DLD1 (cell line): ENCODE measurements at regions not wholly inside any gene's neighbourhood (a gene's known extent, or its start where the extent isn't known, plus 50 kb on each side); places are given as distances from the start of the nearest gene placed in this dataset.

ENCODE experiments used
- in situ Hi-C: cut with HindIII; loops from 2 replicates; pipeline ENCODE4 v1.10.0; 2017; ENCODE audit warnings: low sequenced_read_pairs

DNA sequence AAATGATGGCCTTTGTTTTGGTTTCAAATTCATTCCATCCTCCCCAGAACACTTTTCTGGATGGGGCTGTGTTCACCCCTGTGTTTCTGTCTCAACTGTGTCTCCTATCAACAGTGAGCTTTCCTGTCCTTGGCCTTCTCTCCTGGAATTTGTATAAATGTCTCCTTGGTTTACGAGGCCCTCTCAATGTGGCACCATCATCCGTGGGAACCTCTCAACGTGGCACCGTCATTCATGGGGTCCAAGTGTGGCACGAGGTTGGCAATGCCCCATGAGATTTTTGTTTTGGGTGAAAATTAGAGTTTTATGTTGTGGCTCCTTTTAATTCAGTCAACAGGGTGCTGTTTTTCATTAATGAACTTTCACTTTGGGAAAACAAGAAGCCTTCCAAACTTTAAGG is 280.7 kb upstream of the SALL3 start:
- in situ Hi-C loops: no loop called here

DNA sequence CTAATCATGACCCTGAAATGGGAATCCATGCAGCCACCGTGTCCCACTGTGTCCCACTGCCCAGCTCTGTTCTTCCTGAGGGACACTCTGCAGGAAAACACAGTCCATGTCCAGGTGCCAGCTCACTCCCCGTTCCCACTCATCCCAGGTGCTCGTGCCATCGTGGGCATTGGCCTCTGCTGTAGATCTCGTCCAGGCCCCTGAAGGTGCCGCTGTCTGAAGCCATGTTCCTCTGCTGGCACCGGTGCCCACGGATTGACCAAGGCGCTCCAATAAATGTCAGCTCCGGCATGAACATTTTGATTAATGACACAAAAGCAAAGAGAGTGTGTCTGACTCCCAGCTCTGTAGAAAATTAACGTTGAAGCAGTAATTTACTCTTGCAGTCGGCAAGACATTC is 280.1 kb upstream of the SALL3 start:
- in situ Hi-C loops: no loop called here

DNA sequence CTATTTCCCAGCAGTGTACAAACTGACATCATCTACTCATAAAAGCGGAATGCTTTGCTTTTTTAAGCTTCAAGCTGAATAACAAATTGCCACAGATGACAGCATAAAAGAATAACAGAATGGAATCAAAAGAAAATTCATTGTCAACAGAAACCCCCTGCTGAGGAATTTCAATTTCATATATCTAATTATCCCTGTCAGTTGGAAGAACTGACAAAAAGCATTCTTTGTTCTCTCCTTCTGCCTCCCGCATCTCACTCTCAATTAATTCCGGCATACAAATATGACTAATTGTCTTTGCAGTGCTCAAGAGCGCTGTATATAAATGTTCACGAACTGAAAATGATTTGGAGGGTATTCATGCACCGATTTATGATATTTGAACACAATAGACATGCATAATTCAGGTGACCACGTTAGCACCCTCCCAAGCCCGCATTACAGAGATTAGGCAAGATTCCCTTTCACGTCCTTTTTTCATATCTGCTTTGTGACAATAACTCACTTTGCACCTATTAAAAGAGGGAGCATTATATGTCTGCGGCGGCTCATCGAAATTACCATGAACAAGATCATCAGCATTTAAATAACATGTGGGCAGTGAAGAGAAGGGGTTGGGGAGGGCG is 277.7 kb upstream of the SALL3 start:
- in situ Hi-C loops: no loop called here

DNA sequence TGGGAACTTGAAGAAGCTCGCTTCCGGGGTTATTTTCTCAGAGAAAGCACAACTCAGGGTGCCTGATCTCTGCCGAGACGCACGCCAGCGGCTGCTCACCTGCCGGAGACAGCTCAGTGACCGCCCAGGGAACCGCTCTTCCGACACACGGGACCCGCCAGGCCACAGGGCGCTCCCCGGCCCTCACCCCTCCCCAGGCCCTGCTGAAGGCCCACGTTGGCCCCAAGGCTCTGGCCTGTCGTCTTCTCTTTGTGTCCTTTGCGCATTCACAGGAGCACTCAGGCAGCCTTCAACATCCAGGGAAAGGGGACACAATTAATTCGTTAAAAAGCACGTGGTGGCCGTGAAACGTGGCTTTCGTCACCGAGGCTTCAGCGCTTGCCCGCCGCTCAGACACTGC is 276.3 kb upstream of the SALL3 start:
- in situ Hi-C loops: no loop called here

DNA sequence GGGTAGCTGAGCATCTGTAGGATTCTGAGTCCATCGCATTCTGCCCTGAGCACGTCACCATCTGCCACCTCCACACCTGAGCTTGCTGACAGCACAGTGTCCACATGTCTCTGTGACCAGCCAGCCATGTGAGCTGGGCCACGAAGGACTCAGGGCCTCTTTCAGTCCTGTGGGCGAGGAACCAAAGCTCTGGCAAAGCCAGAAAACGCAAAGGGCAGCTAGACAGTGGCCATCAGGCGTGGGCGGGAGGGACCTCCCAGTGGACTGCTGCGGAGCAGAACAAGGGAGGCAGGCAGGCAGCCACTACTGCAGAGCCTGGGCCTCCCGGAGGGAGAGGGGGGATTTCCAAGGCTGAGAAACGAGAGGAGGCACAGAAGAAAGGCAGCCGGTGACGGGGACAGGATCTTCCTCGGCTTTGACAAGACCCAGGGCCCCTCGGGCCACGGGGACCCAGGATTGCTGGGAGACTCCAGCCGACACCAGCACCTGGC is 274.6 kb upstream of the SALL3 start:
- in situ Hi-C loops: no loop called here

DNA sequence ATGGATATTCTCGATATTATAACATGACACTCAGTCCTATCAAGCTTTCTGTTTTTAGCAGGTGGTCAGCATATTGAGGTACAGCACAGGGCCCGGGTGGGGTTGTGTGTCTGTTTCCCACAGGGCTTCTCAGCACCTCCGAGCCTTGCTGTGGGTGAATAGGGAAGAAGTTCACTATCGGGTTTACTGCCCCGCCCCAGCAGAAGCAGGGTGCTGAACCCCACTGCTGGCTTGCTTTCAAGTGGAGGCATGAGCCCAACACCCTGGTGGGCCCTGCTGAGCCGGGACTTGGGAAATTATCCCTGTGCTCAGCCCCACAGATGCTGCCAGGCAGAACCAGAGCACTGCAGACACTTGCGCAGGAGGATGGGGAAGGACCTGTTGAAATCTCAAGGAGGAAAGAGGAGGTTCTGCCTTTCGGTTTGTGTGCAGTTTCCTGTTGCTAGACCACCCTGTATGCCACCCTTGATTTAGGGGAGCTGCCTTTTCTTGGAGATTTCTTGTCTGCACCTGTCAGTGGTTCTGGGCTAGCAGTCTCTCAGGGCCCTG is 270.3 kb upstream of the SALL3 start:
- in situ Hi-C loops: no loop called here

DNA sequence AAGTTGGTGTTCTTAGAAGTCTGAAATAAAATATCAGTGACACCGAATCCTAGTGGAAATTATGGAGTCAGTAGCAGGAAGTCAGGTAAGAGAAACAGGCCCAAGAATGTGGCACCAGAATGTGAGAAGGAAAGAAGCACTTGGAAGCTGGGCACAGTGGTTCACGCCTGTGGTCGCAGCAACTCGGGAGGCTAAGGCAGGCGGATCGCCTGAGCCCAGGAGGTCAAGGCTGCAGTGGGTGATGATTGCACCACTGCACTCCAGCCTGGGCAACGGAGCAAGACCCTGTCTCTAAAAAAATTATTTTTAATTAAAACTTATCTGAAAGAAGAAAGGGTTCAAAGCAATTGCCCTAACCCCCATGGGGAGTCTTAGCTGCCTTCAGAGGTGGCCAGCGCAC is 268.3 kb upstream of the SALL3 start:
- in situ Hi-C loops: no loop called here

DNA sequence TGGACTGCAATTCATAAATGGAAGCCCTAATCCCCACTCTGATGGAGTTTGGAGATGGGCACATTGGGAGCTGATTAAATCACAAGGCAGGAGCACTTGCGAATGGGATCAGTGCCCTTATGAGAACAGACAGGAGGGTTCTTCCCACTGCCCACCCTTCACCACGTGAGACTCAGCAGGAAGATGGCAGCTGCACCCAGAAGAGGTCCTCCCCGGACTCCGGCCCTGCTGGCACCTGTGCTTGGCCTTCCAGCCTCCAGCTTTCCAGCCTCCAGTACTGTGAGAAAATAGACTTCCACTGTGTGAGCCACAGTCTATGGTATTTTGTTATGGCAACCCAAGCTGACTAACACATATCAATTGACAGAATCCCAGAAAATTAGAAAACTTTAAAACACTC is 267.6 kb upstream of the SALL3 start:
- in situ Hi-C loops: no loop called here

DNA sequence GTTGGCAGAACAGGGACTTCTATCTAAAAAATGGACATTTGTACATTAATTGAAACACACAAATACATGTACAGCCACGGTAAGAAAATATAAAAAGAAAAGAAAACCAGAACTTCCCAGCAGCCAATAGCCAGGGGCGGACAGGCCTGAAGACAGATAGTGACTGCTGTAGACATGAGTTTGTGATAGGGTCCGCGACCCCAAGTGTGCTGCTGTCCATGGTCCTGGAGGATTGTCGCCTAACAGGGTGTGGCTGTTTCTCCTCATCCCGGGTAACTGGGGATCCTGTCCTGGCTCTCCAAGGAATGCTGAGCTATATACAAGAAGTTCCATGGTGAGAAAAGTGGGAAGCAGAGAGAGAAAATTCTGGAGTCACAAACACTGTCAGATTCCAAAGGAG is 266.5 kb upstream of the SALL3 start:
- in situ Hi-C loops: no loop called here

DNA sequence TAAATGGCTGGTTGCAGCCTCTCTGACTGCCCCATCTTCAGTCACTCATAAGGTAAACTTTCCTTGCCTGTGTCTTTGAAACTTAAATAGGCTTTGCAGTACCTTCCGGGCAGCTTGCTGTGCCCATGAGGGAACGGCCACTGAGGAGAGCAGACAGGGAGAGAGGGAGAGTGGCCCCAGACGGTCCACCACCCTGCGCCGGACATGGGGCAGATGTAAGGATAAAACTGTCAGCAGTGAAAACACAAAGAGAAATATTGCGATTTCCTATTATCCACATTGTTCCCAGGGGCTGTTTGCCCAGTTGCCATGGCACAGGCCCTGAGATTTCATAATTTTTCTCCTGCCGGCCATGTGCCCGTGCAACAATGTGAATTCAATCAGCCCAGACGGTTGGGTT is 265.9 kb upstream of the SALL3 start:
- in situ Hi-C loops: no loop called here

DNA sequence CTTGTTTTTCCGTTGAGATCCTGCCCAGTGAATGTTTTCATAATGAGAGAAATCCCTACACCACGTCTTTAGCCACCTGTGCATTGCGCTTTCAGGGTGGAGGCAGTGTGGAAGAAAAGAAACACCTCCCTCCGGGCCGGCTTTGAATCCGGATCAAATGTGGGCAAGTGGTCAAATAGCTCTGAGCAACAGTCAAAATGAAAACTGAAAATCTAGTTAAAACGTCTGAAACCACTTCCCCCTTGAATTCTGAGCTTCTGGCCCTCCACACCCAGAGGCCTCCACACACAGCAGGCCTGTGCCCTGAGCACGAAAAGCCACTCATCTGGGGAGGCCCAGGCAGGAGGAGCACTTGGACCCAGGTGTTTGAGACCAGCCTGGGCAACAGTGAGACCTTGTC is 263.6 kb upstream of the SALL3 start:
- in situ Hi-C loops: no loop called here

DNA sequence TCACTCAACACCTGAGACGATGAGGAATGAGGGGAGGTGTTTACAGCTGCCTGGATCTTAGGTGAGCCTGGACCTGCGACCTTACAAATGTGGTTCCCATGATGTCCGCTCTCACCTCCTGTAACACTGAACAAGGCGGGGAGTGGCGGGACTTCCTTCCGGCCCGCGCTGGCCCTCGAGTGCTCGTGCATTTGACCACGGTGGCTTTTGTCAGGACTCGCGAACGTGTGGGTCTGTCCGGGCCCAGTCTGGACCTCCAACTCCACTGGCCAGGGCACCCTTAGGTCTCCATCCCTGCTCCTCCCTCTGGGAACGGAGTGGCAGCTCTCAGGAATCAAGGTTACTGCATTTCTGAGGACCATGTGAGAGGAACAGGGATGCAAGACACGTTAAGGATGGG is 263.0 kb upstream of the SALL3 start:
- in situ Hi-C loops: no loop called here

DNA sequence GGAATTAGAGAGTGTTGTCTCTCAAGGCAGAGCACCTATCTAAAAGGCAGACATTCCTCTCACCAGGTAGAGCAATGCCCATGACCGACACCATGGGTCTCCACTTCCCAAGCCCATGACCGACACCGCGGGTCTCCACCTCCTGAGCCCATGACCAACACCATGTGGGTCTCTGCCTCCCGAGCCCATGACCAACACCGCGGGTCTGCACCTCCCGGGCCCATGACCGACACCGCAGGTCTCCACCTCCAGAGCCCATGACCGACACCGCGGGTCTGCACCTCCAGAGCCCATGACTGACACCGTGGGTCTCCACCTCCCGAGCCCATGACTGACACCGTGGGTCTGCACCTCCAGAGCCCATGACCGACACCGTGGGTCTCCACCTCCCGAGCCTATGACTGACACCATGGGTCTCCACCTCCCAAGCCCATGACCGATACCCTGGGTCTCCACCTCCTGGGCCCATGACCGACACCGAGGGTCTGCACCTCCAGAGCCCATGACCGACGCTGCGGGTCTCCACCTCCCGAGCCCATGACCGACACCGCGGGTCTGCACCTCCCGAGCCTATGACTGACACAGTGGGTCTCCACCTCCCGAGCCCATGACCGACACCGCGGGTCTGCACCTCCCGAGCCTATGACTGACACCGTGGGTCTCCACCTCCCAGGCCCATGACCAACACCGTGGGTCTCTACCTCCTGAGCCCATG is 262.4 kb upstream of the SALL3 start:
- in situ Hi-C loops: no loop called here

DNA sequence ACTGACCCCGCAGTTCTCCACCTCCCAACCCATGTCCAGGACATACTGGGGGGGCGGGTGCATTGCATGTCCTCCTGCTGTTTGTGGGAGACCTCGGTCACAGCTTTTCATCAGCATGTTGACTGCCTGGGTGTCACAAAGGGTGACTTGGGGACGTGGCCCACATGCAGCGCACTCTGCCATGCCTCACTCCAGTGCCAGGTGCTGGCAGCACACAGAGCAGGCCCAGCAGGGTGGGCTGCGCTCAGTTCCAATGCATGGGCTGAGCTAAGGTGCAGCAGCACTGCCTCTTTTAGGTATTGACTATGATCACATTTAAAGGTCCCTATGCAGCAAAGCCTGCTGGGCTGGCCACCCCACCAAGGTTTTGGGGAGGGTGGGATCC is 261.9 kb upstream of the SALL3 start:
- in situ Hi-C loops: no loop called here

DNA sequence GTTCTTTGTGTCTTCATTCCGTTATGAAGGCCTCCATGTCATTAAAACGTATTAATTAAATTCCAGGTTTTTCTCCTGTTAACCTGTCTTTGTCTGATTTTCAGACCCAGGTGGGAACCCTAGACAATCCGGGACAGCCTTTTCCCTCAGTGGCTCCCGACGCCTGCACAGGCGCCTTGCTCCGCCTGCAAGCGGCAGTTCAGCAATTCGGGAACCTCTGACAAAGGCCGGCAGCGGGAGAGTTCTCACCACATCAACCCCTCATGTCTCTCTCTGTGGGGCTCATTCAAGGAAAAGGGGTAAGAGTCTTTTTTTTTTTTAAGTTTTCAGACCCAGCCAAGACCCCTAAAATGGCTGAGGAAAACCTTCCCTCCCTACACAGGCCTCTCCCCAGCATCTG is 259.8 kb upstream of the SALL3 start:
- in situ Hi-C loops: no loop called here

DNA sequence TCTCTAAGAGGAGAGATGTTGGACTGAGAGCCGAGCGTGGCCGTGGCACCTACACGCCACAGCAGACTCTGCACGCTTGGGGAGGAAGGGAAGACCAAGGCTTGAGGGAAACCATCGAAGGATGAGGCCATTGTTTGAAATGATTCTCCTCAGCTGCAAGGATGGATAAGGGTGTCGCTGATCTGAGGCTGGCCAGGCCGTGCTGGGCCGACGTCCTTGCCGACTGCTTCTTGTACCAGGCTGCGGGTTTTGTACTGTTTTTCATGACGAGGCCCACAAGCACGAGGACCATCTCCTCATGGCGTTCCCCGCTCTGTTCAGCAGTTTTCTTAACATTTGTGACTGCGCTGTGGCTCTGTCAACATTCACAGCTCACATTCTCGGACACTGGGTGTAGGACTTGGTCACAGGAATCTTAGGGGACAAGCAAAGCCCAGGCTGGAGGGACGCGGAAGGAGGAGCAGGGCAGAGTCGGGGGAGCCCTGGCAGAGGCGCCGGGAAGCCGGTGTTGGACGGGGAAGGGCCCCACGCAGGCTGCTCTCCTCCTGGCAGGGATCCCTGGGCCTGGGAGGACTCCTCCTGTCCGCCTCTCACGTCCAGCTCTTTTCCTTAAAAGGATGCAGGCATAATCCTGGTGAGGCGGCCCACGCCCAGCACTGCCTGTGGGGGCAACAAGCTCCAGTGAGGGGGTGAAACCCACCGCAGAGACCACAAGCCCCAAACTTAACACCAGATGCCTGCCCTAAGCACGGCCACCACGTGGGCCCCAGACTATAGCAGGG is 259.0 kb upstream of the SALL3 start:
- in situ Hi-C loops: no loop called here

DNA sequence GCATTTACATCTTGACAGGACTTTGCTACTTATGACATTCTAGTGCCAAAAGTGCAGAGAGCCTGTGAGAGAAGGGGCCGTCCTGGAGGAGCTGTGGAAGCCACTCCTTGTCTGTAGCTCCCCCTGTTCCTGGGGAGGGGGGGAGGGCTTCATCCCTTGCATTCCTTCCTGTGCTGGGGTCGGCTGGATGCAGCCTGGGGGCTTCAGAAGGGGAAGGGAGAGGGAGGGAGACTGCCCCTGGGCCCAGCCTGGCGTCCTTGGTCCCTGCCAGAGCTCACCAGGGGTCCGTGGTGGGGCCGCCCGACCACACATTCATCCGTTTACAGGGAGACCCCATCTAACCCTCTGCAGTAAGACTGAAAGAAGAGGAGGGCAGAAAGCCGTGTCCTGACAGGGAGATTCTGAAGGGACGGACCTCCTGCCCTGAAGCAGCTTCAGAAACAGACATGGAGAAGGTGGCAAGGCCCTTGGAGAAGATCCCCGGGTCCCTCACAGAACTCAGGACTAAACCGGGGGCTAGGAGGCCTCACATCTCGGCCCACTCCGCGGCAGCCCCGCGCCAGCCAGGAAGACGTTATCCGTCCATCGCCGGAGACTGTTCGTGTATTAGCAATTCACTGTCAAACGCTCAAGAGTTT is 258.3 kb upstream of the SALL3 start:
- in situ Hi-C loops: no loop called here

DNA sequence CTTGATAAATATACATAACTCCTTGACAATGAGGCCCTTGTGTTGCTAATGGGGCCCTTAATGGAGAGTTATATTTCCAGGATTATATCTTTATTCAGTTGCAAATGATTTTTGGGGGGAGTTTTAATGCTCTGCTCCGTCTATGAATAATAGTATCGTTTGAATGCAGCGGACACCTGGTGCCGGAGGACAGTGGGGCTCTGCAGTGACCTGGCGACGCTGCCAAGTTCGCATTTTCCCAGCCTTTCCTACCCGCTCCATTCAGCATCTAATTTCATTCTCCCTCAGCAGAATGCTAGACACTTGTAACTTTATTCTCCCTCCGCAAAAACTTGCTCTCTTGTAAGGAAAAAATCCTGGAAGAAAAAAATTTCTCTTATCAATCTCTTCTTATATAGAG is 257.6 kb upstream of the SALL3 start:
- in situ Hi-C loops: no loop called here

DNA sequence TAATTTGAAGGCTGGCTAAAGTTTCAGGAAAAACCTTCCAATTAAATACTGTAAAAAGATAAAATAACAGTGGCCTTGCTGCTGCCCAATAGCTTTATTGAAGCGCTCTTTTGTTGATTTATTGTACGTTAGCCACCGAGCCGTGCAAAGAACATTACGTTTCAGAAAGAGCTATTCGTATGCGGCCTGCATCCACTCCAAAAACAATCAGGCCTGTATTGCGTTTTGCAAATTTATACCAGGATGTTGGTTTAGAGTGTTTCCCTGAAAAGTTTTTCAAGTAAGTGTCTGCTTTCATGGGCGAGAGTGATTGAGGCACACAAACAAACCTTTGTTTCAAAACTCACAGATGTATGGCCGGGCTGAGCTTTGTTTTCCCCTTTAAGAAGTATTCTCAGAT is 257.2 kb upstream of the SALL3 start:
- in situ Hi-C loops: no loop called here

DNA sequence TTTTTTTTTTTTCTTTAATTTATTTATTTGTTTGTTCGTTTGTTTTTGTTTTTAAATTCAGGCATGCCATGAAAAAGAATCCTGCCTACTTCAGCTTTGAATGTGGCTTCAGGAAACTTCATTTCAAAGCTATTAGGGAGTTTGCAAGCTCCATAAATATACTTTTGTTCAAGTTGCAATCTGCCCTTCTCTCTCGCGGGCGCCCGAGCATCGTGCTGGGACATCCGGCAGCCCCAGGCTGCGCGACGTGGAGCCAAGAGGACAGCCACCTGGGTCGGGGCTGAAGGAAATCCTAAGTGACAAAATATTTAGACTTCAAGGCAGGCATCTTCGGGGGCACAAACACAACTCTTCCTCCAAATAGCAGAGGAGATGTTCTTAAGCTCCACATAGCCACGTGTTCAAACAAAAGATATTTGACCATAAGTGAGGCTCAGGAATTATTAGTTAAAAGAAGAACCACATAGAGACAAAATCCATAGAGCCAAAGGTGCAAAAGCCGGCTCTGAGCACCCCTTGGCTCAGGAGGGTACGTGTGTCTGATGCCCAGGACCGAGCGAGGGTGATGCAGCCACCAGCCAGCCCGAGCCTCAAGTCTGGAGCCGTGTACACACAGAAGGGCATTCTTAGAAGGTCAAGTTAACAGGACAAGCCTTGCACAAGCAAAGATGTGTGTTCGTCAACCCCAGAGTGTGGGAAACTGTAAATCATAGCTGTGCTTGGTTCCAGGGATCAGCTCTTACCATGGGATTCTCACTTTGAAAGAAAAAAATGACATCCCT is 256.5 kb upstream of the SALL3 start:
- in situ Hi-C loops: no loop called here
